H1 (cell line): ENCODE measurements at regions not wholly inside any gene's neighbourhood (a gene's known extent, or its start where the extent isn't known, plus 50 kb on each side); places are given as distances from the start of the nearest gene placed in this dataset.

Experiments used
- CTCF ChIA-PET: fragments of 300-600 bp; sonication (Branson Sonifier 250); formaldehyde crosslinking; loops from one replicate; lab custom pipeline; 2021; ENCODE audit not compliant: partially characterized antibody; lab: Charles Lee
- POLR2A ChIA-PET: fragments of 300-600 bp; sonication (Branson Sonifier 250); formaldehyde crosslinking; loops from one replicate; lab custom pipeline; 2021; ENCODE audit warnings: inconsistent platforms; ENCODE audit not compliant: partially characterized antibody; lab: Charles Lee
- DNase-seq, 2 experiments: peaks; one replicate each; pipeline versions ENCODE4 v3.0.0 to v3.0.0-alpha.2; 2010 to 2022; ENCODE audit warnings: low spot score in 2 of 2, low read depth in 1 of 2, mixed read lengths in 1 of 2
- FAIRE-seq: peaks from 2 replicates; lab custom pipeline; 2011; peaks lifted over from hg19 to GRCh38; lab: Jason Lieb, UNC
- H2AFZ ChIP-seq: 2 replicates; pipeline ENCODE4 v1.8.1; 2012; ENCODE audit warnings: low read length, inconsistent platforms
- H2AK5ac ChIP-seq: 2 replicates; pipeline ENCODE4 v1.6.1; 2013; ENCODE audit warnings: low read depth, low read length
- H2BK120ac ChIP-seq: replicated peaks from 2 replicates; pipeline ENCODE3; 2013; ENCODE audit warnings: low read depth, low read length, inconsistent platforms
- H2BK12ac ChIP-seq: 2 replicates; pipeline ENCODE4 v1.6.1; 2013; ENCODE audit warnings: low read depth, low read length
- H2BK15ac ChIP-seq: 2 replicates; pipeline ENCODE4 v1.6.1; 2013; ENCODE audit warnings: low read length
- H2BK20ac ChIP-seq: 2 replicates; pipeline ENCODE4 v1.6.1; 2013; ENCODE audit warnings: low read length
- H2BK5ac ChIP-seq: 2 replicates; pipeline ENCODE4 v1.6.1; 2013; ENCODE audit warnings: low read depth, low read length
- H3K14ac ChIP-seq: 2 replicates; pipeline ENCODE4 v1.6.1; 2013; ENCODE audit warnings: inconsistent platforms; ENCODE audit not compliant: insufficient read length
- H3K18ac ChIP-seq: 2 replicates; pipeline ENCODE4 v1.6.1; 2013; ENCODE audit warnings: low read length; ENCODE audit errors: extremely low read depth
- H3K23ac ChIP-seq: 2 replicates; pipeline ENCODE4 v1.6.1; 2013; ENCODE audit warnings: inconsistent platforms; ENCODE audit not compliant: insufficient read length
- H3K23me2 ChIP-seq: 2 replicates; pipeline ENCODE4 v1.6.1; 2013; ENCODE audit warnings: low read depth, low read length
- H3K27ac ChIP-seq: 2 replicates; pipeline ENCODE4 v1.6.1; 2011; ENCODE audit warnings: low read depth, low read length, inconsistent platforms
- H3K27me3 ChIP-seq, 4 experiments: replicated peaks in 1 of 4; 1 replicate in 1 of 4; 2 replicates in 3 of 4; pipeline versions ENCODE4 v1.6.1 to v1.8.1; 2011 to 2013; ENCODE audit warnings: low read length in 3 of 4, mild to moderate bottlenecking in 3 of 4, inconsistent platforms in 2 of 4, mixed read lengths in 2 of 4, moderate library complexity in 1 of 4; ENCODE audit not compliant: control insufficient read depth in 3 of 4, insufficient read depth in 3 of 4; ENCODE audit errors: extremely low read depth in 1 of 4
- H3K36me3 ChIP-seq, 4 experiments: 2 replicates each; pipeline versions ENCODE4 v1.6.1 to v1.8.1; 2011 to 2013; ENCODE audit warnings: mild to moderate bottlenecking in 4 of 4, low read length in 3 of 4, moderate library complexity in 2 of 4, control low read depth in 1 of 4, inconsistent platforms in 1 of 4; ENCODE audit not compliant: insufficient read depth in 4 of 4, control insufficient read depth in 2 of 4
- H3K4ac ChIP-seq: replicated peaks from 2 replicates; pipeline ENCODE3; 2013; ENCODE audit warnings: low read length, low read depth, mixed read lengths, inconsistent platforms; ENCODE audit not compliant: insufficient read length
- H3K4me1 ChIP-seq, 4 experiments: replicated peaks in 1 of 4; 1 replicate in 1 of 4; 2 replicates in 3 of 4; pipeline versions ENCODE4 v1.6.1 to v1.8.1; 2011 to 2013; ENCODE audit warnings: low read length in 3 of 4, inconsistent platforms in 2 of 4, mixed read lengths in 1 of 4; ENCODE audit not compliant: insufficient read depth in 4 of 4, control insufficient read depth in 3 of 4
- H3K4me2 ChIP-seq, 2 experiments: 2 replicates each; pipeline versions ENCODE4 v1.6.1 to v1.8.1; 2011 to 2013; ENCODE audit warnings: low read depth in 2 of 2, low read length in 2 of 2, control low read depth in 1 of 2, inconsistent platforms in 1 of 2, mild to moderate bottlenecking in 1 of 2; ENCODE audit not compliant: insufficient read depth in 1 of 2
- H3K4me3 ChIP-seq, 4 experiments: fragments of 200-600, 300-600 bp in 1 of 4; sonication (generic), shearing (Covaris generic), sonication (Bioruptor Twin) in 1 of 4; 2 replicates each; pipeline versions ENCODE4 v1.5.1 to v1.8.1; 2011 to 2016; ENCODE audit warnings: low read length in 4 of 4, low read depth in 3 of 4, control low read depth in 2 of 4, inconsistent platforms in 2 of 4, mild to moderate bottlenecking in 2 of 4, mixed read lengths in 1 of 4, moderate library complexity in 1 of 4; ENCODE audit not compliant: insufficient read depth in 2 of 4; ENCODE audit errors: extremely low read depth in 1 of 4
- H3K56ac ChIP-seq: replicated peaks from 2 replicates; pipeline ENCODE3; 2013; ENCODE audit warnings: low read depth, mild to moderate bottlenecking, mixed read lengths, low read length, inconsistent platforms; ENCODE audit not compliant: insufficient read length
- H3K79me1 ChIP-seq: 2 replicates; pipeline ENCODE4 v1.6.1; 2013; ENCODE audit warnings: low read depth, low read length, control low read depth
- H3K79me2 ChIP-seq, 2 experiments: 2 replicates each; pipeline versions ENCODE4 v1.6.1 to v1.8.1; 2012 to 2013; ENCODE audit warnings: low read length in 2 of 2, mild to moderate bottlenecking in 2 of 2, inconsistent platforms in 1 of 2; ENCODE audit not compliant: insufficient read depth in 2 of 2, control insufficient read depth in 1 of 2
- H3K9ac ChIP-seq, 4 experiments: replicated peaks in 1 of 4; 1 replicate in 1 of 4; 2 replicates in 3 of 4; pipeline versions ENCODE4 v1.6.1 to v1.8.1; 2011 to 2013; ENCODE audit warnings: low read depth in 3 of 4, low read length in 3 of 4, control low read depth in 2 of 4, mild to moderate bottlenecking in 2 of 4, moderate library complexity in 2 of 4, inconsistent platforms in 1 of 4; ENCODE audit errors: extremely low read depth in 1 of 4
- H3K9me3 ChIP-seq, 2 experiments: 2 replicates each; pipeline versions ENCODE4 v1.6.1 to v1.8.1; 2012 to 2013; ENCODE audit warnings: mild to moderate bottlenecking in 2 of 2, moderate library complexity in 2 of 2, control low read depth in 1 of 2, inconsistent platforms in 1 of 2, low read depth in 1 of 2, low read length in 1 of 2, mixed read lengths in 1 of 2; ENCODE audit not compliant: insufficient read depth in 2 of 2
- H4K20me1 ChIP-seq, 2 experiments: replicated peaks in 1 of 2; 2 replicates each; pipeline versions ENCODE3 to v1.8.1; 2011 to 2013; ENCODE audit warnings: inconsistent platforms in 2 of 2, low read length in 2 of 2, mild to moderate bottlenecking in 1 of 2; ENCODE audit not compliant: insufficient read depth in 2 of 2, control insufficient read depth in 1 of 2
- H4K5ac ChIP-seq: 2 replicates; pipeline ENCODE4 v1.6.1; 2013; ENCODE audit warnings: low read length, low read depth, mixed read lengths, inconsistent platforms; ENCODE audit not compliant: insufficient read length
- H4K8ac ChIP-seq: 2 replicates; pipeline ENCODE4 v1.8.0; 2013; ENCODE audit warnings: mild to moderate bottlenecking, moderate library complexity, low read length, inconsistent platforms; ENCODE audit not compliant: insufficient read depth; ENCODE audit errors: extremely low read depth
- H4K91ac ChIP-seq: replicated peaks from 2 replicates; pipeline ENCODE3; 2013; ENCODE audit warnings: low read length, mixed read lengths, inconsistent platforms; ENCODE audit not compliant: insufficient read length
- ATF2 ChIP-seq: IDR thresholded peaks from 2 replicates; pipeline ENCODE4 v1.6.1; 2012; ENCODE audit warnings: low read length, inconsistent platforms
- ATF3 ChIP-seq: IDR thresholded peaks from 2 replicates; pipeline ENCODE4 v1.6.1; 2011; ENCODE audit warnings: low read depth, mild to moderate bottlenecking, low read length; ENCODE audit not compliant: insufficient read depth
- CBX8 ChIP-seq: fragments of 300-800, 300-1000 bp; sonication (generic); IDR thresholded peaks from 2 replicates; pipeline ENCODE4 v1.7.1; 2016; ENCODE audit warnings: low read depth, low read length, borderline replicate concordance
- GABPA ChIP-seq: IDR thresholded peaks from 2 replicates; pipeline ENCODE4 v1.6.1; 2011; ENCODE audit warnings: mild to moderate bottlenecking, low read length, moderate library complexity, borderline replicate concordance; ENCODE audit not compliant: insufficient read depth
- SP4 ChIP-seq: IDR thresholded peaks from 2 replicates; pipeline ENCODE4 v1.6.1; 2012; ENCODE audit warnings: low read length, inconsistent platforms
- TAF1 ChIP-seq: IDR thresholded peaks from 2 replicates; pipeline ENCODE4 v1.6.1; 2011; ENCODE audit warnings: mild to moderate bottlenecking, low read depth, low read length
- WGBS, 2 experiments: shearing (Covaris generic) in 1 of 2; methylation state at CpG; one replicate each; pipeline versions ENCODE4 v1.1.6 to v1.1.7; 2013 to 2015; ENCODE audit warnings: low lambda C conversion rate in 2 of 2, mixed read lengths in 2 of 2, inconsistent platforms in 1 of 2, low coverage in 1 of 2, missing lambda C conversion rate in 1 of 2; ENCODE audit not compliant: insufficient replicate concordance in 2 of 2, insufficient coverage in 1 of 2, insufficient read length in 1 of 2; ENCODE audit errors: extremely low coverage in 1 of 2, missing lambda C conversion rate in 1 of 2; 5-methylcytosine and 5-hydroxymethylcytosine counted together

GRCh38 chr3:64853456-64853855 is 165.7 kb upstream of the ADAMTS9 start (continued):
- no peak for TF ChIP-seq GABPA
- TF ChIP-seq, all 59 proteins: peak for 0

GRCh38 chr3:64852738-64853137 is 164.9 kb upstream of the ADAMTS9 start:
- no peak overlapping the region for H2BK20ac ChIP-seq
- H2BK15ac ChIP-seq = no peak overlapping the region
- H3K4me1 ChIP-seq = no peaks in the 10 kb centered on the region
- H2AFZ ChIP-seq = no peak overlapping the region
- H2BK5ac ChIP-seq = no peak overlapping the region
- H3K4me2 ChIP-seq = no peak overlapping the region
- no peak overlapping the region for H2AK5ac ChIP-seq
- no peak overlapping the region for H3K18ac ChIP-seq
- H3K79me2 ChIP-seq = no peaks in the 10 kb centered on the region
- CTCF ChIA-PET = no interaction called here
- no peak for TF ChIP-seq ATF2
- no peak for TF ChIP-seq TAF1
- no peak for TF ChIP-seq ATF3
- no peak for TF ChIP-seq SP4
- no peak for TF ChIP-seq CBX8
- TF ChIP-seq, all 59 proteins: peak for 0
- Histone ChIP-seq H3K79me1 (no peaks in the 10 kb centered on the region), H3K9ac (no peak overlapping the region), H3K9me3 (no peaks in the 10 kb centered on the region), H3K4ac (no peak overlapping the region), H2BK12ac (no peak overlapping the region), H2BK120ac (no peak overlapping the region), H4K5ac (no peak overlapping the region), H3K27ac (no peak overlapping the region), H3K36me3 (no peaks in the 10 kb centered on the region), H4K20me1 (no peaks in the 10 kb centered on the region), H3K27me3 (no peaks in the 10 kb centered on the region), H4K91ac (no peak overlapping the region), H3K23ac (no peak overlapping the region), H3K14ac (no peak overlapping the region), H4K8ac (no peak overlapping the region), H3K56ac (no peak overlapping the region), H3K23me2 (no peaks in the 10 kb centered on the region), H3K4me3 (no peak overlapping the region)
- 84% methylated on average over 2 of the region's 2 CpGs; no CpG with 5 or more reads in 1 of the 2 experiments for WGBS, 2 experiments
- POLR2A ChIA-PET = no interaction called here
- no peak for FAIRE-seq
- no peak for DNase-seq
